ENCODE measurements at regions not wholly inside any gene's neighbourhood (a gene's known extent, or its start where the extent isn't known, plus 50 kb on each side); places are given as distances from the start of the nearest gene placed in this dataset.

GRCh38 chr3:177484926-177485325, 287.6 kb upstream of the TBL1XR1 start:
- TF ChIP-seq, protein P1, sequence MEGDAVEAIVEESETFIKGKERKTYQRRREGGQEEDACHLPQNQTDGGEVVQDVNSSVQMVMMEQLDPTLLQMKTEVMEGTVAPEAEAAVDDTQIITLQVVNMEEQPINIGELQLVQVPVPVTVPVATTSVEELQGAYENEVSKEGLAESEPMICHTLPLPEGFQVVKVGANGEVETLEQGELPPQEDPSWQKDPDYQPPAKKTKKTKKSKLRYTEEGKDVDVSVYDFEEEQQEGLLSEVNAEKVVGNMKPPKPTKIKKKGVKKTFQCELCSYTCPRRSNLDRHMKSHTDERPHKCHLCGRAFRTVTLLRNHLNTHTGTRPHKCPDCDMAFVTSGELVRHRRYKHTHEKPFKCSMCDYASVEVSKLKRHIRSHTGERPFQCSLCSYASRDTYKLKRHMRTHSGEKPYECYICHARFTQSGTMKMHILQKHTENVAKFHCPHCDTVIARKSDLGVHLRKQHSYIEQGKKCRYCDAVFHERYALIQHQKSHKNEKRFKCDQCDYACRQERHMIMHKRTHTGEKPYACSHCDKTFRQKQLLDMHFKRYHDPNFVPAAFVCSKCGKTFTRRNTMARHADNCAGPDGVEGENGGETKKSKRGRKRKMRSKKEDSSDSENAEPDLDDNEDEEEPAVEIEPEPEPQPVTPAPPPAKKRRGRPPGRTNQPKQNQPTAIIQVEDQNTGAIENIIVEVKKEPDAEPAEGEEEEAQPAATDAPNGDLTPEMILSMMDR (IDR thresholded peaks at IDR 0.05) = no peak
- TF ChIP-seq POLR2A (IDR thresholded peaks at IDR 0.05) (no peak), EP300 (IDR thresholded peaks at IDR 0.05) (no peak)

Data from ovary (tissue), 3 donors.